IPS DF 19.7 (cell line): ENCODE measurements at regions not wholly inside any gene's neighbourhood (a gene's known extent, or its start where the extent isn't known, plus 50 kb on each side); places are given as distances from the start of the nearest gene placed in this dataset.
"Not testable (repeated sequence)": the region's sequence is repeated elsewhere in the genome, so short reads cannot be mapped to it uniquely, and the experiment has no call there.

Experiments used
- DNase-seq: peaks from one replicate; pipeline ENCODE4 v3.0.0-alpha.2; 2013; ENCODE audit warnings: low read depth, low spot score

DNA sequence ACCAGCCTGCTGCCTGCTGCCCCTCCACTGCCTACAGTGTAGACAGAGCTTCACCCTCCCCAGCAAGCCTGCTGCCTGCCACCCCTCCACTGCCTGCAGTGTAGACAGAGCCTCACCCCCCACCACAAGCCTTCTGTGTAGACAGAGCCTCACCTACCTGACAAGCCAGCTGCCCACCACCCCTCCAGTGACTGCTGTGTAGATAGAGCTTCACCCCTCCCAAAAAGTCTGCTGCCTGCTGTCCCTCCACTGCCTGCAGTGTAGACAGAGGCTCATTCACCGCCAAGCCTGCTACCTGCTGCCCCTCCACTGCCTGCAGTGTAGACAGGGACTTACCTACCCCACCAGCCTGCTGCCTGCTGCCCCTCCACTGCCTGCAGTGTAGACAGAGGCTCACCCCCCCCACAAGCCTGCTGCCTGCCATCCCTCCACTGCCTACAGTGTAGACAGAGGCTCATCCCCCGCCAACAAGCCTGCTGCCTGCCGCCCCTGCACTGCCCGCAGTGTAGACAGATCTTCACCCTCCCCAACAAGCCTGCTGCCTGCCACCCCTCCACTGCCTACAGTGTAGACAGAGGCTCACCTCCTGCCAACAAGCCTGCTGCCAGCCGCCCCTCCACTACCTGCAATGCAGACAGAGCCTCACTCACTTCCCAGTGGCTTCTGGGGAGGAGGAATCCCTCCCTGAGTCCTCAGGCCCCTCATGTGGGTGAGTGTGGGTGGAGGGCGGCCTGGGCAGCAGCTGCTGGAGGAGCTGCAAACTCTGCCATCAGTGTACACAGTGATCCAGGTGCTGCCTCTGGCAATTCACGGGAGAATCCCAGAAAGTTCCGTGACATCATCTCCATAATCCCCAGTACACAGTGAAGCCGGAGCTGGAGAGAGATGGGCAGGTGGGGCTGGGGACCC, 140.9 kb downstream of the DLL1 start:
- DNase-seq: no peak

DNA sequence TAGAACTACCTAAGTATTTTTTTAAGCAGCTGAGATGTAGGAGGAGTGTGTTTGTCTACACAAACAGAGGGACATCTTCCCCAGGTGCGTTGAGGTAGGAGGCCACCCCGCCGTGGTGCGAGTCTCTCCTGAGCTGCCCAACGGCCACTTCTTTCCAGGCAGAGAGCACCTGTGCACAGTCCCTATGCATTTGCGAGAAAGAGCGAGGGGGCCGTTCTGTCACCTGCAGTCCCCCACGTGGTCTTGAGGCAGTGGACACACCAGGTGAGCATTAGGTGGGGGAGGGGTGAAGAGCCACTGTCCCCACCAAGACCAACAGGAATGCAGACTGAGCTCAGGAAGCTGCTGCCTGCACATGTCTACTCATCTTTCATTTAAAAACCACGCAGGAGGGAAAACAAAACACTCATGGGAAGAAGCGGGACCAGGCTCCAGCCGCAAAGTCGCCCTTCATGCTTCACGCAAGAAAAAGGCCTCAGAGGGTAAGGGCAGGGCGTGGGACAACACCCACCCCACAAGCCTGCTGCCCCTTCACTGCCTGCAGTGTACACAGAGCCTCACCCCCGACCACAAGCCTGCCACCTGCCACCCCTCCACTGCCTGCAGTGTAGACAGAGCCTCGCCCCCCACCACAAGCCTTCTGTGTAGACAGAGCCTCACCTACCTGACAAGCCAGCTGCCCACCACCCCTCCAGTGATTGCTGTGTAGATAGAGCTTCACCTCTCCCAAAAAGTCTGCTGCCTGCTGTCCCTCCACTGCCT, 142.0 kb downstream of the DLL1 start:
- no peak for DNase-seq

DNA sequence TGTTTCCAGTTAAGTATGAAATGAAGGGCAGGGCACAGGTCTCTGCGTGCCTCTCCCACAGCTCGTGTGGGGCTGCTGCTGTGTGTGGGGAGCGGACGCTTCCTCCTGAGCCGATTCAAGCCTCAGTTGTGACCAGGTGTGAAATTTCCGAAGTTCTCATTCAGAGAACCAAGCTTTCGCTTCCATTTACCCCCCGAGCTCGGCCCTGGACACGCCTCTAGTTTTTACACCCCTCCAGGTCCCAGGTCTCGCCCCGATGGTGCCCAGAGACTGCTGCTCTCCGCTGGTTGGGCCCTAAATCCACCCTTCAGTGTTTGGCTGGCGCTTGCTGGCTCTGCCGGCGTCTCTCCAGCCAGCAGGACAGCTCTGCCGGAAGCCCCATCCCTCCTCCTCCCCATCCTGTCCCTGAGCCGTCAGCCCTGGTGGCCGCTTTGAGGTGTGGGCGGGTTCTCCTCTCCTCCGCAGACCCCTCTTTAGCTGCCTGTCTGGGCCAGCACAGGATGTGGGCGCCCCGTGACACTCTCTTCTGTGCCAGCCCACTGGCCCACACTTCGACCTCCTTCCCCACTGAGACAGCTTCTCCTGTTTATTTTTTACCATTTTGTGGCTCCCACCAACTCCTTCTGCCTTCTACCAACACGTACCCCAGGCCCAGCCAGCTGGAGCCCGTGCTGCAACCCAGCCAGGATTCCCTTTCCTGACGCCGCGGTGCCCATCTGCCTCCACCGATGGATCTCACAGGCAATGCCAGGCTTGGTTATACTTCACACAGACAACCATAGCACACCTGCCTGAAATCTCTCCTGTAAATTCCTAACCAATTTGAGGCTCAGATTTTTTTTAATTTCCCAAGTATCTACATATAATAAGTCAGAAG, 142.8 kb downstream of the DLL1 start:
- DNase-seq: no peak

DNA sequence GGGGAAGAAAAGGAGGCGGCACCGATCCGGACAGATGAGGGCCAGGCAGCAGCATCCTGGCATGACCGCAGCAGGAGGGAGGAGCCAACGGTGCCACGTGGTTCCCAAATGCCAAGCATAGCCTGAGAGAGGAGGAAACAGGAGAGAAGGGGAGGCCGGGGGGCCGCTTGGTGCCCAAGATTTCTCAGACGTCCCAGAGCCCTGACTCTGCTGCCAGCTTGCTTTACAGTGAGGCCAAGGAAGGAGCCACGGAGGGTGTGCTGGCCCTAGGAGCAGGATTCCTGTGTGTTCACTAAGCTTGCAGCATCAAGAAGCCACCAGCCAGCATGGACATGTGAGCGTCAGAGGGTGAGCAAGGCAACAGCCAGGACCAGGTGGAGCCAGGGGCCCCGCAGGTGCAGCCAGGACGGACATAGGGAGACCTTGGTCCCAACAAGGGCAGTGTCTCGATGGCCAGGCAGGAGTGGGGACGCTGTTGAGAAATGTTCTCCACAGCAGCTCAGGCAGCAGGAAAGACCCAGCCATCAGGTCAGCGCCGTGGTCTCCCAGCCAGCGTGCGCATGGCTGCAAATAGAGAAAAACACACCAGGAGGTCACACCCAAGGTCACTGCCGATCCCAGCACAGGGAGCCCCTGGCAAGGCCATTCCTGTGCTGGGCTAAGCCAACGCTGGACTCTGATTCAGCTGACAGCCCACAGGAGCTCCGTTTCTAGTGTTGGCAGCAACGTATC, 143.7 kb downstream of the DLL1 start:
- no peak for DNase-seq

DNA sequence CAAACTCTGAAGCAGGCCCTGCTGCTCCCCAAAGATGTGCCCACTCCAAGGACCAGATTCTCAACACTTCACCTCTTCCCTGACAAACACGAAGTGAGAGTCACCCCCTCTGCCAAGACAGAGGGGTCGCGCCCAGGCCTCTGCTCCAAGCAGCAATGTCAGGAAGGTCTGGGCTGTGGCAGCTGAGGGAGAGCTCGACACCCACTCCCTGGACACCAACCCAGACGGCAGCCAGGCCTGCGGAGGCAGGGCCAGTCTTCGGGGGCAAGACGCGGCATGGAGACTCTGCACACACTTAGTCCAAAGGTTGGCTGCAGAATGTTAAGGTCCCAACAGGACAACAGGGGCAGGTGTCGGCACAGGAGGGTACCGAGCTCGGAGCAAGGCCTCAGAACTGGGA, 144.2 kb downstream of the DLL1 start:
- no peak for DNase-seq

DNA sequence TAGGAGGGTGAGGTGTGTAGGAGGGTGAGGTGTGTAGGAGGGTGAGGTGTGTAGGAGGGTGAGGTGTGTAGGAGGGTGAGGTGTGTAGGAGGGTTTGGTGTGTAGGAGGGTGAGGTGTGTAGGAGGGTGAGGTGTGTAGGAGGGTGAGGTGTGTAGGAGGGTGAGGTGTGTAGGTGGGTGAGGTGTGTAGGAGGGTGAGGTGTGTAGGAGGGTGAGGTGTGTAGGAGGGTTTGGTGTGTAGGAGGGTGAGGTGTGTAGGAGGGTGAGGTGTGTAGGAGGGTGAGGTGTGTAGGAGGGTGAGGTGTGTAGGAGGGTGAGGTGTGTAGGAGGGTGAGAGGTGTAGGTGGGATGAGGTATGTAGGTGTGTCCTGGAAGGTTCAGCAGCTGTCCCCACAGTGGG, 144.7 kb downstream of the DLL1 start:
- not testable (repeated sequence) for DNase-seq

DNA sequence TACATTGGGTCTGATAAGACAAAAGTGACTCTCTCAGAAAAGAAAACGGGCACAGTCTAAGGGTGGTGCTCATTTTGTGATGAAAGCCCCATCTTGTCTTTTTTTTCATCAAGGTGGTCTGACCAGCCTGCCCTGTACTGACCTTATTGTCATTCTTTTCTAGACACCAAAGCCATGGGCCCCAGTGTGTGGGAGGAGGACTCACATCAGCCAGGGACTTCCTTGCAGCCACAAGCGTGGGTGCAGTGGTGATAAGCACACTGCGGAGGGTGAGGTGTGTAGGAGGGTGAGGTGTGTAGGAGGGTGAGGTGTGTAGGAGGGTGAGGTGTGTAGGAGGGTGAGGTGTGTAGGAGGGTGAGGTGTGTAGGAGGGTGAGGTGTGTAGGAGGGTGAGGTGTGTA, 145.2 kb downstream of the DLL1 start:
- not testable (repeated sequence) for DNase-seq

DNA sequence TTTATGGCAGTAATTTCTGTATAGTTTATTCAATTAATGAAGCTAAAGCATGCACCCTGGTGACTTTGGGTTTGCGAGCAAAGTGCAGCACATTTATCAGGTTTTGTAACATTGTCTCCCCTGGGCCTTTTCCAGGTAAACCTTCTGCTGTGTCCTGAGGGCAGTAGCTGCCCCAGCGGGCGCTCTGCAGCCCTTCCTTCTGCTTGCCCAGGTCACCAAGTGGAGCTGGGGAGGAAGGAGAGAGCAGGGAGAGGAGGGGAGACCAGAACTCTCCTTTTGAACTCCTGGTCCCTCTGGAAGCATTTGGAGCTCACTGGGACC, 145.6 kb downstream of the DLL1 start:
- DNase-seq: no peak

DNA sequence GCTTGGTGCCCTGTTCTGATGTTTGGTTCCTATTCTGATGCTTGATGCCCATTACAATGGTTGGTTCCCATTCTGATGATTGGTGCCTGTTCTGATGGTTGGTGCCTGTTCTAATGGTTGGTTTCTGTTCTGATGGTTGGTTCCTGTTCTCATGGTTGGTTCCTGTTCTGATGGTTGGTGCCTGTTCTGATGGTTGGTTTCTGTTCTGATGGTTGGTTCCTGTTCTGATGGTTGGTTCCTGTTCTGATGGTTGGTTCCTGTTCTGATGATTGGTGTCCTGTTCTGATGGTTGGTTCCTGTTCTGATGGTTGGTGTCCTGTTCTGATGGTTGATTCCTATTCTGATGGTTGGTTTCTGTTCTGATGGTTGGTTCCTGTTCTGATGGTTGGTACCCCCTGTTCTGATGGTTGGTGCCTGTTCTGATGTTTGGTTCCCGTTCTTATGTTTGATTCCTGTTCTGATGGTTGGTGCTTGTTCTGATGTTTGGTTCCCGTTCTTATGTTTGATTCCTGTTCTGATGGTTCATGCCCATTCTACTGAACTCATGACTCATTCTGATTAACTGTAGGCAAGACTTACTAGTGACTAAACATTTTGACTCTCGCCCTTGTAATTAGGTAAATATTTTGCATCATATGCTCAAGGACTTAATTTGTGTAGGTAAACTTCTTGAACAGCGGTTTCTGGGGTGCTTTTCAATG, 146.2 kb downstream of the DLL1 start:
- DNase-seq: no peak

DNA sequence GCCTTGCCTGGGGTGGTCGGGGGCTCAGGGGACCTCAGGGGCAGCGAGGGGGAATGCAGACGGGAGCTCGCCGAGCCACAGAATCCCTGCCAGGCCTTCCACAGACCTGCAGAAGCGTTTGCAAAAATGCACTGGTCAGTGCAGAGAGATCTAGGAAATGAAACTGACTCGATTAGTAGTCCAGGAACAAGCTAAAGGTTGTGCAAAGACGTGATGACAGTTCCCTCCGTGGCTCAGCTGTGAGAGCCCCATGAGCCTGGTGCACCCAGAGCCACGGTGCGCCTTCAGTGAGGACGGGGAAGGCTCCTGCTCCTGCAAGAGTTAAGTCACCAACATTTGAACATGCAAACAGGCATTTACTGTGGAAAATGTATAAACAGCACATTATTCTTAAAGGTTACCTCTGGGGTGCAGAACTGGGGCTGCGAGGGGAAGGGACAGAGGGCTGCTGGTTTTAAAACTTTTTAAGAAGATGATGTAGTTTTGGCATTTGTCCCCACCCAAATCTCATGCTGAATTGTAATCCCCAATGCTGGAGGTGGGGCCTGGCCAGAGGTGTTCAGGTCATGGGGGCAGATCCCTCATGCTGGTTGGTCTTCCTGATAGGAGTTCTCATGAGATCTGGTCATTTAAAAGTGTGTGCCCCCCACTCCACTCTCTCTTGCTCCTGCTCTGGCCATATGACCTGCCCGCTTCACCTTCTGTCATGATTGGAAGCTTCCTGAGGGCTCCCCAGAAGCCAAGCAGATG, 147.3 kb downstream of the DLL1 start:
- no peak for DNase-seq

DNA sequence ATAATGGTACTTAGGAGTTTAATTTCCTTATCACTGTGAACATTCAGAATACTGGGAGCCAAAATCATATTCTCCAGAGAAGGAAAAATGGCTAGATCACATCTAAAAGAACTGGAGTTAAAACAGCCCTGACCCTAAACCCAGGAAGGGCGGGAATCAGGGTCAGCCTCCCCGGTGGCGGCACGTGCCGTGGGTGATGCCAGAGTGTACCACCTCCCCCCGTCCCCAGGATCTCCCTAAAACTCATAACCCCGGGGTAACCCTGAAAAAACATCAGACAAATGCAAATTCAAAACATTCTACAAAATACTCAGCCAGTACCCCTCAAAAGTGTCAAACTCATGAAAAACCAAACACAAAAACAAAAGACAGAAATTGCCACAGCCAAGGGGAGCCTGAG, 148.3 kb downstream of the DLL1 start:
- DNase-seq: no peak

DNA sequence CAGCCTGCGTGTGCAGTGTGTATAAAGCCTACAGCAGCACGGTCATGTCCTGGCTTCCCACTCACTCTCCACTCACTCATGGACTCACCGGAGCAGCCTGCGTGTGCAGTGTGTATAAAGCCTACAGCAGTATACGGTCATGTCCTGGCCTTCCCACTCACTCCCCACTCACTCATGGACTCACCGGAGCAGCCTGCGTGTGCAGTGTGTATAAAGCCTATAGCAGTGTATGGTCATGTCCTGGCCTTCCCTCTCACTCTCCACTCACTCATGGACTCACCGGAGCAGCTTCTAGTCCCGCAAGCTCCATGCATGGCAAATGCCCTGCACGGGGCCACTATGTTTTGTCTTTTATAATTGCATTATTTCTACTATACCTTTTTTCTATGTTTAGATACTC, 149.8 kb downstream of the DLL1 start:
- not testable (repeated sequence) for DNase-seq

DNA sequence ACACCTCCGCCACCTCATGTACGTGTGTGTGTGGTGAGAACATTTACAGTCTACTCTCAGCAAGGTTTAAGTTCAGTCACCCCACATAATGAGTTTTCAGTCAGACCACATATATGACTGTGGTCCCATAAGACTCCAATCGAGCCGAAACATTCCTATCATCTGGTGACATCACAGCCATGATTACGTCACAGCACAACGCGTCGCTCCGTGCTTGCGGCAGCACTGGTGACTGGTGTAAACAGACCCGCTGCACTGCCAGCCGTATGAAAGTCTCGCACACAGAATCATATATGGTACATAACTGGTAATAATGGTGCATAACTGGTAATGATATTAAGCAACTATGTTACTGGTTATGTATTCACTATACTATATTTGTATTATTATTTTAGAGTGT, 150.7 kb downstream of the DLL1 start:
- DNase-seq: no peak

DNA sequence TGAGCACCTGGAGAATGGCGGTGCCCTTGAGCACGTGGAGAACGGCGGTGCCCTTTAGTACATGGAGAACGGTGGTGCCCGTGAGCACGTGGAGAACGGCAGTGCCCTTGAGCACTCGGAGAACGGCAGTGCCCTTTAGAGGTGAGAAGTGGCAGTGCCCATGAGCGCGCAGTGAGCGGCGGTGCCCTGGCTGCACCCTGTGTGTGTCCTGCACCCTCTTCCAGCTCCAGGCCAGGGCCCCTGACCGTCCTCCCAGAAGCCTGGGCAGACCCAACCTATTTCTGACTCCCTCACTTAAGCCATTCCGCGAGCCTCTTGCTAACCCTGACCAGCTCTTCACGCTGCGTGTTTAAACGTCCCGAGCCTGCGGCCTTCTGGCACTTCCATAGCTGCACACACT, 151.3 kb downstream of the DLL1 start:
- DNase-seq: no peak

DNA sequence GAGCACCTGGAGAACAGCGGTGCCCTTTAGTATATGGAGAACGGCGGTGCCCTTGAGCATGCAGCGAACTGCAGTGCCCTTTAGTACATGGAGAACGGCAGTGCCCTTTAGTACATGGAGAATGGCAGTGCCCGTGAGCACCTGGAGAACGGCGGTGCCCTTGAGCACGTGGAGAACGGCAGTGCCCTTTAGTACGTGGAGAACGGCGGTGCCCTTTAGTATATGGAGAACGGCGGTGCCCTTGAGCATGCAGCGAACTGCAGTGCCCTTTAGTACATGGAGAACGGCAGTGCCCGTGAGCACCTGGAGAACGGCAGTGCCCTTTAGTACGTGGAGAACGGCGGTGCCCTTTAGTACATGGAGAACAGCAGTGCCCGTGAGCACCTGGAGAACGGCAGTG, 151.8 kb downstream of the DLL1 start:
- not testable (repeated sequence) for DNase-seq

DNA sequence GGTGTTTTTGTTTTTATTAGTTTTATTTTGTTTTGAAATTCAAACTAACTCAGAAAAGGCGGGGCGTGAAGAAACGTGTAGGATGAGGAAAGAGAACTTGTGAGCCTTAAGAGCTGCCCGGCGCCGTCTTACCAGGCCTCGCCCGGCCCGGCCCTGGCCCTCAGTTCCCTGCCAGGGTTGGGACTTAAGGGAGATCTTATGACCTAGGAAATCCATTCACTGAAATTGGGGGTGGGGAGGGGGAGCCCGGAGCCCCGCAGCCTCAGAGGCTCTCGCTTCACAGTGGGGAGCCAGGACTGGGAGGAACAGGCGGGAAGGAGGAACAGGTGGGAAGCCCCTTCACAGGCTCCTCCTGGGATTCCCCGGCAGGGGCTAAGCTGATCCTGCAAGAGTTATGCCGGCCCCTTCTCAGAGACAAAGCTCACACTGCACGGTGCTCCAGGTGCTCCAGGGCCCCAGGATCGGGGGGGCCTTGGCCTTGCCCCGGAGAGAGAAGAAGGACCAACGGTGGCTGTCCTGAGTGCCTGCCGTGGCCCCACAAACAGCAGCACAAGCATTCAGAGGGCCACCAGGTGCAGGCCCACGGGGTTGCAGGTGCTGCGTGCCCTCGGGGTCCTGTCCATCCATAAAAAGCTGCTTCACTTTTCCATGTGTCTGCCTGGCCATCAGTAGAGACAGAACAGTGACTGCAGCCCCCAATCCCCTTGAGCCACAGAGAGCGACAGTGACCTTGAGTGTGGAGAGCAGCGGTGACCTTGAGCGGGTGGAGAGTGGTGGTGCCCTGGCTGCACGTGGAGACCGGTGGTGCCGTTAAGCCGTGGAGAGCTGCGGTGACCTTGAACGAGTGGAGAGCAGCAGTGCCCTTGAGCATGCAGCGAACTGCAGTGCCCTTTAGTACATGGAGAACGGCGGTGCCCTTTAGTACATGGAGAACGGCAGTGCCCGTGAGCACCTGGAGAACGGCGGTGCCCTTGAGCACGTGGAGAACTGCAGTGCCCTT, 152.7 kb downstream of the DLL1 start:
- DNase-seq: no peak

DNA sequence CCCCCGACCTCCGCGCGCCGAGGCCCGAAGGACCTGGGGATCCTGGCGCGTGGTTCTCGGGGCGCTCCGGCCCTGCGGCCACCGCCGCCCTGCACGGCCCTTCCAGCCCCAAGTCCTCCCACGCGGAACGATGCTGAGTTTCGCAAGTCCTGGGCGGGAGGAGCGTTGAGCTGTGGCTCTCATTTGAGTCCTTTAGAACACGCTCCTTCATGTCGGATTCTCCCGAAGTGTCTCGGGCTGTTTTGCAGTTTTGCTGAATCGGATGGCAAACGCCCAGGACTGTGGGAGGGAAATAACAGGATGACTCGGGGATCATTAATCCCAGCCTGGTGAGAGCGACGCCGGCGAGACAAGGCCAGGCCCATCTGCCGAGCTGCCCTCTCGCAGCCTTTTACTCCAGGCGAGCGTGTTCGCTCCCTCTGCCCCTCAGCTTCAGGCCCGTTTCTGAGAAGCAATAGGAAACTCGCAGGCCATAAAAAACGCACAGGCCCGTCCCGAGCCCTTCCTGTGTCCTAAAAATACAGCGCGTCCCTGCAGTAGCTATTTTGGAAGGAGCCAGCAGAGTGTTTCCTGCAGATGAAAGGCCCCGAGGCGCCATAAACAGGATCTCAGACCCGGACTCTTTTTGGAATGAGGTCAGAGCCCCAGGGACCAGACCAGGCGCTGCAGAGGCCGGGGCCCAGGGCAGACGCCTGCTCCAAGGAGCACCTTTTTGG, 153.5 kb downstream of the DLL1 start:
- DNase-seq: no peak

DNA sequence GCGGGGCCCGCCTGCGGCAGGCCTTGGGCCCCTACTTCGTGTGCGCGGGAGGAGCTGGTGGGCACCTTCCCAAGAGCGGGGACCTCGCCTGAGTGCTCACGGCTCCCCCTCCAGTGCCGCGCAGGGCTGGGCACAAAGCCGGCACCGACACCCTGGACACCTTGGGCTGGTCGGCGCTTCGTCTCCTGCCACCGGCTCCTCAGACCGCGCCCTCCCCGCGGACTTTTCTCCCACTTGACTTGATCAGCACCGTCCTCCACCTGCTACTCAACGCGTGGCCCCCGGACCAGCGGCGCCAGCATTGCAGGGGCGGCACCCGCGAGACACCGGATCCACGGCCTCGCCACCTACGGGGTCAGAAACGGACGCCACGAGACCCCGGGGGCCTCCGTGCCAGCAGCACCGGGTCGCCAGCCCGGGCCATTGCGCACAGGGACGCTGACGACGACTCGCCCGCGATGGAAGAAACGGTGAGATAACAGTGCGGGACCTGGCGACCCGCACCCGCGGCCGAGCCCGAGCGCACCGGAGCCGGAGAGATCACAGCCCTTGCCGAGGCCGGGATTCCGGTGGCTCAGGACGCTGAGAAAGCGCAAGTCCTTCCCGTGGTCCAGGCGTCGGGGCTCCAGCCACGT, 154.2 kb downstream of the DLL1 start:
- DNase-seq: no peak
